ENCODE measurements at regions not wholly inside any gene's neighbourhood (a gene's known extent, or its start where the extent isn't known, plus 50 kb on each side); places are given as distances from the start of the nearest gene placed in this dataset.
"Not testable (repeated sequence)": the region's sequence is repeated elsewhere in the genome, so short reads cannot be mapped to it uniquely, and the experiment has no call there.

DNA sequence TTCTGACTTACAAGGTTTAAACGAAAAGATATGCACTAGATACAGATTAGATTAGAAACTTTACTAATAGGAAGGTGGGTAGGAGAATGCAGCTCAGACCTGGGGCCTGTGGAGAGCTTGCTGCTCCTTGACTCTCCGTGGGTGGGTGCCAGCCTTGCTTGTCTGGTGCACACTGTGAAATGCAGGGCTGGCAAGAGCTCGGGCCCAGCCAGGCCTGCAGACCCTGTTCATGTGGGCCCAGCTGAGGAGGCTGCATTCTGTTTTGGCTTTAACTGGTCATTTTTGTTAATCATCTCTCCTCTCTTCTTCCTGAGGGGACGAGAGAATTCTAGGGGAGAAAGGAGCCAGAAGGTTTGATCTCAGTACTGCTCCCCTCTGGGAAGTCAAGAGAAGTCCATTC is 325.4 kb downstream of the QKI start:
- DNase-seq (ENCODE audit: low spot score), result no peak

DNA sequence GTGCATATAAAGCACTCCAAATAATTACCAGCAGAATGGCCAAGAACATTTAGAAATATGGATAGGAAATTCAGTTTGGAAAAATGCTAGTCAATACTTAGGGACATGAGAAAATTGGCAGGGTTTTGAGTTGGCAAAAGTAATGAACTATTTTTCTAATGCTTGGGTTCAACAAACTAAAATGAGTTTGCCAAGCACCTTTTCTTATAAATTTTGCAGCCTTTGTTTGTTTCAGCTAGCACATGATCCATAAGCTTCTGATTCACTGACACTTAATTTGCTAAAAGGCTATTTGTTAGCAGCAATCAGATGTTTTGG is 324.8 kb downstream of the QKI start:
- DNase-seq (ENCODE audit: low spot score), result no peak

DNA sequence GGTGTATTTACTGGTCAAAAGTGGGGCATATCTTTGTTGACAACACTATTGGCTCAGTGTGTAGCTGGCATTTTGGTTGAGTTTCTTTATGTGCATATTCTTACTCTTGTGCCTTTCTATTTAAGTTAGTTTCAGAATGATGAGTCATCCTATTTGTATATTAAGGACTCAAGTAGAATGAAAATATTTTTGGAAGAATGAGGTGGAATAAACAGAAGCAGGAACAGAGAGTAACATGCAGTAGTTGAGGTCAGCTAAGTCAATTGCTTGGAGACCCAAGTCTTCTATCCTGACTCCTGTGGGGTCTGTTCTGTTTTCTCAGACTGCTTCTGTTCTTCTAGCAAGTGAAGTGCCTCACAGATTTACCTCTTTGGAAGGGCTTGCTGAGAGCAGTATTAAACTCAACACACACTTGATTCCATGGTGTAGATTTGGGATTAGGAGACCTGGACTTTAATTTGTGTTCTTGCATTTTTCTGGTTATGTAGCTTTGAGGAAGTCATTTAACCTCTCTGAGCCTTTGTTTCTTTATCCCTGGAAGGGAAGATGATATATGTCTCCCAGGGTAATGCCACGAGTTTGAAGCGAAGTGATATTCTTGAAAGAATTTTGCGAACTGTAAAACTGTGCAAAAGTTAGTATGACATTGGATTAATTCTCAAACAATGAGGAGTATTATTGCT is 324.3 kb downstream of the QKI start:
- DNase-seq (ENCODE audit: low spot score), result no peak

DNA sequence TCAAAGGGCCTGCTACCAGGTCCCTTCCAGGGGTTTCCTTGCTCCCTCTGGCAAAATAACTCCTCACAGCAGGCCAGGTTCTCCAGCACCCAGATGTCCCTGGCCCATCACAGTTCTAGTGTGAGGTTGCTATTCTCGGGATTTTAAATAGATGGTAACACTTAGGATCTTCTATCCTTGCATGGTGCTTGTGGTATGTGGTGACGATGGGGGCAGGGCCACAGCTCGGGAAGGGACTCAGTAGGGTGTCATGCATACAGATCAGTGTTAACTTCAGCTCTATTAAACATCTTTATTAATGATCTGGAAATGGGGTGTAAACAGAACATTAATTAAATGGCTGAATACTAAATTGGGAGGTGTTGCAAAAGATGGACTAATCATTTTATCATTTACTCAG is 323.8 kb downstream of the QKI start:
- DNase-seq (ENCODE audit: low spot score), result no peak

DNA sequence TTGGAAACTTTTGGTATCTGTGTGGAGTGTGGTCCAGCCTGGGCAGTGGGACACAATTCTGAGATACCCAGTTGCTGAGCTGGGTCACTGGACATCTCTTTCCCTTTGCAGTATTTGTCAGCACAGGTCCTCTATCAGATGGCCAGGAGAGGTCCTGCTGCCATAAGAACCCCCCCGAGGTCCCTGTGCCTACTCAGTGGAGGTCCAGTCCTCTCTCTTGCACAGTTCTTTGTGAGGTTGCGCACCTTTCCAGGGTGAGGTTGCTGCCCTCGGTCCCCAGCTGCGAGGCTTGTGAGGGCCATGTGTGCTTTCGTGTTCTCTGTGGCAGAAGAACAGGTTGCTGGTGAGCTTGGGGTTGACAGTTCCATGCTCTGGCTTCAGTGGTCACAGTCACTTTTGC is 320.6 kb downstream of the QKI start:
- no peak for DNase-seq (ENCODE audit: low spot score)

DNA sequence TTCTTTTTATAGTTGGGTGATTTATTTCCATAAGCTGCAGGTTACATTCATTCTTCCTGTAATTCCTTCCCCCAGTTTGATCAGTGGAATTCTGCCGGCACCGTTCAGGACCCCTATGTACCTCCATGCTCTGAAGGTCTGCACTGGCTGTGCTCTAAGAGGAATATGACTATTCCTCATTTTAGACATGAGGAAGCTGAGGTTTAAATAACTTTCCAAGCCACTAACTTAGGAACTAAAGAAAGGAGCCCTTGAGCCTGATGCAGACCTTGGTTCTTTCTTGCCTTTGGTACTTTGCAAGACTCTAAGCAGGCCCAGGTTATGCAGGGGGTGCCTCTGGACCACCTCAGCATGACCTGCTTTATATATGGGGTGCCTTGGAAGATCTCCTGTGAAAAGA is 318.5 kb downstream of the QKI start:
- no peak for DNase-seq (ENCODE audit: low spot score)

DNA sequence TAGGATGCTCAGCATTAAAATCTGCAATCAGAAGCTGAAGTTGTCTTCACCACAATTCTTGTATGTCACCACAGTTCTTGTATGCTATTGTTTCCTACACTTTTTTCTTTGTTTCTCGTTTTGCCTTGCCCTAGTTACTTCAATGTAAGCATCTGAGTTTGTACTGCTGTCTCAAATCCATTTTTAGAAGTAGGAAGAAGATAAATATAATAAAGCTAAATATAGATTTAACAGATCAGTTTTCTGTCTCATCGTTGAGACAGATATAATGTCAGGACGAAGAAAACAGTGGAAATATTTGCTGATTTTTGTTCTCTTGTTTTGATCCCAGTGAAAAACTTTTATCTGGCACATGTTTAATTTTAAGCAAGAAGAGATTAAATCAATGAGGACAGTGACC is 318.0 kb downstream of the QKI start:
- DNase-seq (ENCODE audit: low spot score), result no peak

DNA sequence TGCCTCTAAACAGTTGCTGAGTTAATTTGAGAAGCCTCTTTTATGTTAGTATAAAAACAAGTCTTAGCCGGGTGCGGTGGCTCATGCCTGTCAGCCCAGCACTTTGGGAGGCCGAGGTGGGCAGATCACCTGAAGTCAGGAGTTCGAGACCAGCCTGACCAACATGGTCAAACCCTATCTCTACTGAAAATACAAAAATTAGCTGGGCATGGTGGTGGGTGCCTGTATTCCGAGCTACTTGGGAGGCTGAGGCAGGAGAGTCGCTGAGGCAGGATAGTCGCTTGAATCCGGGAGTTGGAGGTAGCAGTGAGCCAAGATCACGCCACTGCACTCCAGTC is 317.5 kb downstream of the QKI start:
- not testable (repeated sequence) for DNase-seq (ENCODE audit: low spot score)

DNA sequence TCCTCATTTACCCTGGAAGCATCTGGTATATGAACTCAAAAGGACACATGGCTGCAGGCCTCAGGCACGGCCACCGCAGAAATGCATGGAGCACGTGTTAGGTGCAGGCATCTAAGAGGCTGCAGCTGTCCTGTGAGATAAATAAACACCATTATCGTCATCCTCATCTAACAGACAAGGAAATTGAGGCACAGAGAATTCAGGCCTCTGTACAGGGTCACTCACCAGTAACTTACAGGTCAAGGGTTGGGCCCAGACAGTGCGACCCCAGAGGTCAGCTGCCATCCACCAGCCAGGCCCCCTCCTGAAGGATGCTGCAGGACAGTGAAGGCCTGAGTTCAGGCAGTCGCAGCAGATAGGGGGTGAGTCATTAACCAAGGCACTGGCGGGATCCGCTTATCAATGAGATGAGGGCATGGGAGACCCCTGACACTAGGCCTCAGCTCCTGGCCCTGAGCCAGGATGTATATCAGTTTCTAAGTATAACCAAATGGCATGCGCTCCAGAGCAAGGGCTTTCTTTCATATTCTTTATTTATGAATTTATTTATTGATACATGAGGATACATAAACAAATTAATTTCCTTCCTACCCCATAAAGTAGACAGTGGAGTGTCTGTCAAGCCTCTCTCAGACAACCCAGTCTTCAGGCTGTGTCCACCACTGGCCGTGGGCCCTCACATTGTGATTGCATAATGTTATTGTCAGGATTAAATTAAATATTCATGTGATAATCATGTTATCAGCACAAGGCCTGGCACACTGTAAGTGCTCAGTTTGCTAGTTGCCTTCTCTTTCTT is 316.9 kb downstream of the QKI start:
- DNase-seq (ENCODE audit: low spot score), result no peak

DNA sequence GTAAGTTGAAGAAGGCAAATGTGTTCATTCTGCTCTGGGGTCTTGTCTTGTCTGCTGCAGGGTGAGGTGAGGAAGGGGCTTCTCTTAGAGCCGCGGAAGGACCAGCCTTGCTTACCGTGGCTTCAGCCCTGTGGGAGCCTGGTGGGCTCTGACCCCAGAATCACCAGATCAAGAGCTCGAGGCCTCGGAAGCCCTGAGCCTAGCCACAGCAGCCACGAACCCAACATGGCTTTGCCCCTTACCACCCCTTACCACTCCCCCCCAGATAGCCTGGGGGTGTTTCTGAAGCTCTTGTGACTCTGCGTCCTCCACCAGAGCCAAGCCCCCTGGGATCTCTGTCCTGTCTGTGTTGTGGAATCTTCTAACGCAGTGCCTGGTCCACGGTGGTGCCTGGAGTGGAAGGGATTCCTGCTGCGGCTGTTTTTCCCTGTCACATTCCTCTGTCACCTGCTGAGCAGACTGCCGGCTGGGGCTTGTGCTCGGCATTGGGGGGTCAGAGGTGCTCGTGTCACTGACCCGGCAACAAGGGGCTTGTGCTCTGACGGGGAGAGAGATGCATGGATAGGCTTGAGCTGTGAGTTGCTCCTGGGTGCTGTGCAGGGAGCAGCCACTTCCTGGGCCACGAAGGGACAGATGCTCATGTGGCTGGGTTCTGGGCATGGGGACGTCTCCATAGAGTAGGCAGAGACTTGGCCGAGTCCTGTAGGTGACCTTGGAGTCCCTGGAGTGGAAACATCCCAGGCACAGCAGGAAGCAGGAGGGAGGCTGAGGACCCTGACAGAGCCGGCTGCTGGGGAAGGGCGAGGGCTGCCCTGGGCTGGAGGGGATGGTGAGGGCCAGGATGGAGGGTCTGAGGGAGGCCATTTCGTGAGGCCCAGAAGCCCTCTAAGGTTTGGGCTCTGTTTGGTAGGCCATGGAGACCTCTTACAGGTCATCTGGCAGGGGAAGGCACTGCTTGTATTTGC is 316.0 kb downstream of the QKI start:
- no peak for DNase-seq (ENCODE audit: low spot score)

DNA sequence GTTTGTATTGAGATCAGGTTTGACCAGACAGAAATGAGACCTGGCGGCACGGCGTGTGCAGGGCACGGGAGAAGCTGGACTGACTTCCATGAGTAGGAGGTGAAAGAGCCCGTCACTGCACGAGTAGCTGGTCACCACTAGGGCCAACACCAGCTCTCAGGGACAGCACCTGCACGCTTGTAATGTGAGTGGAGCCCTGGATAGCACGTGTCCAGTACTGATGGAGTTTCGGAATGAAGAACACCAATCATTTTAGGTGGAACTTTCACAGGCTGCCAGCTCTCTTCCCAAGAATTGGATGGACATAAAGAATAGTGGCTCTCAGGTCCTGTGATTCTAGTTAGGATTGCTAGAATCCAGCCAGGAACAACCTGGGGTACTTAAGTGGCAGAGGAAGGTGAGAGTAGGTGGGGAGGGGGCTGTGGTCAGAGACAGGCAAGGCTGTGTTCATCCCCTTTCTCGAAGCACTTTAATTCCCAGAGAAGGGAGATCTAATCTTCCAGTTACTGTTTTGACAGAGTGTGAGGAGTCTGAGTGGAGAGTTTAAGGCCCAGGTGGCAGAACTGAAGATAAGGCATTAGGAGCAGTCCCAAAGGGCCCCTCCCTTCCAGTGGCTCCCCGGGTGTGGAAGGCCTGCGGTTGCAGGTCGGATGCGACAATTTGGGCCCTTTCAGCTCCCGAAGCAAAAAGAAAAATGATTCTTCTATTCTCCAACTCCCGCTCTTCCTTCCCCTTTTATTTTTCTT is 314.8 kb downstream of the QKI start:
- DNase-seq (ENCODE audit: low spot score), result no peak

DNA sequence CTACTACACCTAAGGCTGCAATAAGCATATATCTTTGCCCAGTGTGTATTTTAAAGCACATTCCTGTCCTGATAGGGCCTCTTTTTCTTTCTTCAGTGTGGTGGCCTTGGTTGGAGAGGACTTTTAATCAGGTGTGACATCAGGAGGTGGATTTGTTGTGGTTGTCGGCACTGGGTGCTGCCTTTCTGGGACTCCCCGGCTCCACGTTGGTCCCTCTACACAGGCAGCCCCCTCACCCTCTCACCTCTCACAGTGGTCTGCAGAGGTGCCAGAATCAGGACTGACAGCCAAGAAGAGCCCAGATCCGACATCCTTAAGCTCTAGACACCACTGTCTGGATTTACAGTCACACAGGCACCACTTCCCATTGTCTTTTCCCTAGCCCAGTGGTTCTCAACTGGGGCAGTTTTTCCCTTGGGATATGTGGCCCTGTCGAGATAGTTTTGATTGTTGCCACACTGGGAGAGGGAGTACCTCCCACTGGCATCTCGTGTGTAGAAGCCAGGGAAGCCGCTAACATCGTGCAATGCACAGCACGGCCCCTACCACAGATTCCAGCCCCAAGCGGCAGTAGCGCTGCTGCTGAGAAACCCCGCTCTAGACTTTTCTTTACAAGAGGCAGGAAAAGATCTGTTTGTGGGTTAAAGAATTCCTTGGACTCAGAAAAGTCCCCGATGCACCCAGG is 314.1 kb downstream of the QKI start:
- no peak for DNase-seq (ENCODE audit: low spot score)

DNA sequence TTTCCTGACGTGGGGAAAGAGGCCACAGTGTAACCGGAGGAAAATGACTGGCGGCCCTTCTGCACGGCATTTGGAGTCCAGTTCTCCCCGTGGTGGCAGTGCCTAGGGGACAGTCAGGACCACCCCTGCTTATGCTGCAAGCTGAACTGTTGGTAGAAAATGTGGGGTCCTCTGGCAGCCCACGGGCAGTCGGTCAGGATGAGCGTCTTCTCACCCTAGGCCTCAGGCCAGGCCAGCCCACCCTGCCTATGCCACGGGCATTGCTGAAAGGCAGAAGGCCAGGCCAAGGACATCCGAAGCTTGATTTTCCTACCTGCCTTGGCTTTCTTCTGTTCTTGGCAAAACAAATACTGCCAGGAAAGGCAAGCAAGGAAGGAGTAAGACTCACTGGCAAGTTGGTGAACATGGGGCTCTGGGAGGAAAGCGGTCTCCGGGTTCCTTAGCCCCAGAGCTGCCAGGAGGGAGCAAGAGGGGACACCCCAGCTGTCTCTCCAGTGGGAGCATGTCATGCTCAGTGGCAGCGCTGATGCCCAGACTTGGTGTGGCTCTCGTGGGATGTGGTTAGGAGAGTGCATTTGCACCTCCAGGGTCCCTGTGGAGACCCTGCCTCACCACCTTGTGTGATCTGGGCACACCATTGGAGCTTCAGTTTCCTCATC is 311.6 kb downstream of the QKI start:
- DNase-seq (ENCODE audit: low spot score), result no peak

DNA sequence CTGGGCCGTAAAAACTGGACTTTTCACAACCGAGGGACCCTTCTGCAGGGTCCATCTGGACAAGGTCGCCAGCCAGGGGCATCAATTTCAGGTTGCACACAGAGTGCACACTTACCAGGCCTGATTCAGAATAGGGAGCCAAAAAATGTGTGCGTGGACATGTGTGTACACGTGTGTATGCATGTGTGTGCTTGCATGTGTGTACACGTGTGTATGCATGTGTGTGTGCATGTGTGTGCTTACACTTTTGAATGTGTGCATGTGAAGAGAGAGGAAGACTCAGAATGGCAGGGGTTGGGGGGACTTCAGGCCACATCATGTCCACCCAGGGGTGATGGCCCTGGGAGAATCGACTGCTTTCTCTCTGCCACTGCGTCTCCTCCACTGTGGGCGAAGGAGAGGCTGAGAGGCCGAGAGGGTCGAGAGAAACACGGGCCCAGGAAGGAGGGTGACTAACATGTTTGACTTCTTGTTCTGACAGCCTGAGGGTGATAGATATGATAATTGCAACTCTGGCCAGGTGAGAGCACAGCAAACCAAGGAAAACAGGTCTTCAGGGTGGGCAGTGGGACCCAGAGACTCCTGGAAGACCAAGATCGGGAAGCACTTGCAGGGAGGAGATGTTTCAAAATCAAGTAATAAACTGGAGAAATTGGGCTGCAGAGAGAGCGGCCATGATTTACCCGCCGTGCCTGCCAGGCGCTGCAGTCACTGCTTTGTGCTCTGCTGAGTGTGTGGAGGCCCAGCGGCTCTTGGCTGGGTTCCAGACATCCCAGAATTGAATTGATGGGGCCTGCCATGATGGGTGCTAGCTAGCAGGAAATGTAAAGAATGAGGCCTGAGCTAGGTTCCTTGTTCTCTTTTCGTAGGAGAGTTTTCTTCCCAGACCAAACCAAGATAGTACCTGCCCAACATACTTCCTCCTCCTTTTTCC is 310.8 kb downstream of the QKI start:
- no peak for DNase-seq (ENCODE audit: low spot score)

DNA sequence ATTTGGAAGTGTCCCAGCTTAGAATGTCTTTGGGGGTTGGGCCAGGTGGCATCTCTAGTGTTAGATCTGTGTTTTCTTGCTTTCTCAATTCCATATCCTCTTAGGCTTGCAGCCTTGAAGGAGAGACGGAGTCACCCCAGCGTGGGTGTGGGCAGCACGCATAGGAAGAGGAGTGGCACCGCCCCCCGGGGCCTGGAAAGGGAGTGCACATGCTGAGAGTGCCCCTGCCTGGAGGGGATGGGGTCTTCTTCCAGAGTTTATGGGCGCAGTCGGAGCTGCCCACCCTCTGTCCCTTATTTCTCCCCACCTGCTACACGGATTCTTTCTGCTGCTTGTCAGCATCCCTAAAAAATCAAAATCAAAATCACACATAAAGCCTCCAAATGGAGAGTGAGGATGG is 309.7 kb downstream of the QKI start:
- DNase-seq (ENCODE audit: low spot score), result no peak

DNA sequence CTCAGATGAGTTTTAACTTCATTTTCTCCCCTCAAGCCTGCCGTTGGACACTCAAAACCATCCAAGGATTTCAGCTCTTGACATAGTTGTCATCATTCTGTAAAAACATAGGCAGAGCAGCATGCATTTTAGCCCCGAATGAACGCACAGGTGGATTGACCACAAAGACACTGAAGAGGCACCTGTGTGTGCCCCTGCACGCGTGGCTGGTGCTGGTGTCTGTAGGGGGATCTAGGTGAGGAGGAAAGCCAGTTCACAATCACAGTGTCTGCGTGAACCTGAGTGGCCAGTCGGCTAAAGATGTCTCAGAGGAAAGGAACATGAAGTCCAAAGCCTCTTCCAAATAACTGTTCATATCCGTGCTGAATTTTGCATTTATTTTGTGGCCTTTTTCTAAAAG is 309.2 kb downstream of the QKI start:
- no peak for DNase-seq (ENCODE audit: low spot score)

DNA sequence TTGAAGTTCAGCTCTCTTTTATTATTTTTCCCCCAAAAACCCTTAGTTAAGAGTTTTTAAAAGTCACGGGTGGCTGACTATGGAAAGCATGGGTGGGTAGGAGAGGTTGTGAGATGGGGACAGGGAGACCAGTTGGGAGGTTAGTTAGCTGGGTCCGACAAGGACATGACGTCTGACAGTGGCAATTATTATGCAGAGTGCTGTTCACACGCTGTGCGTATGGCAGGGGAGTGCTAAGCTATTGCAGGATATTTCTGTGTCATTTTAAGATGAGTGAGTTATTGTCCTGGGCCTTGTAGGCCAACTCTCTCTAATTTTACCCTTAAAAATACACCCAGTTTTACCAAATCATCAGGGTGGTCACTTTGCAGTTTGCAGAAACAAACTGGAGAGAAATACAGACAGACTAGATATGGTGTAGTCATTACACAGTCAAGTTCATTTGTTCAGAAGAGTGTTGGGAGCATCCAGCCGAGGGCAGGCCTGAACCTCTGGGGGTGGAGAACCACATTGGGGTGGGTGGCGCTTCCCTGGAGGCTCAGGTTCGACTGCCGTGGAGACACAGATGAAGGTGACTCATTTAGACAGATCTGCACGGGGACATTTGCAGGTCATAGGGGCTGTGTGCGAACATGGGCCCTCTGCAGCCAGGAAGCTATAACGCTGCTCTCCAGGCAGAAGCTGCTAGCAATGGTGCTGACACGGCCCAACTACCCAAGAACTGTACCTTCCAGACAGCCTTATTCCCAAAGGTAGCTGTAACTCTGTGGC is 307.6 kb downstream of the QKI start:
- DNase-seq (ENCODE audit: low spot score), result no peak

DNA sequence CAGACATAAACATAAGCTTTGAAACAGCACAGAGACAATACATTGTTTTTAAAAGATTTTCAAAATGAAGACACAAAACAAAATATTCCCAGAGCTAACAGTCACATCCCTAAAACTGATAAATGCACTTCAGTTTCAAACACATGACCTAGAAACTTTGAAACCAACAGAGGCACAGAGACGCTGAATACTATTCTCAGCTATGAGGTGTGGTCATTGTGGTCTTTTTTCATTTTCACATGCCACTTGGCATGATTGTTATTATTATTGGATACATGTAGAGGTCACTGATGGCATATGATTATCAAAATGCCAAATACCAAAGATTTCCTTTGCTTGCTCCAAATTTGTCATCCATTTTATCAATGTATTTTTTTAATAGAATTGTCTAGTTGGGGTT is 306.9 kb downstream of the QKI start:
- DNase-seq (ENCODE audit: low spot score), result no peak
